Small intestine (tissue), 7 donors: ENCODE measurements at regions not wholly inside any gene's neighbourhood (a gene's known extent, or its start where the extent isn't known, plus 50 kb on each side); places are given as distances from the start of the nearest gene placed in this dataset.

Experiments
- DNase-seq, 2 donors: peaks; one replicate each; pipeline versions ENCODE4 v3.0.0 to v3.0.0-alpha.2; 2013
- FAIRE-seq: peaks from 2 replicates; lab custom pipeline; 2012; peaks lifted over from hg19 to GRCh38; lab: Jason Lieb, UNC
- H3K27ac ChIP-seq, 3 donors: one replicate each; pipeline ENCODE4 v1.5.1; 2013; ENCODE audit warnings: low read length in 2 of 3, mild to moderate bottlenecking in 2 of 3, control low read depth in 1 of 3, inconsistent platforms in 1 of 3, low read depth in 1 of 3, moderate library complexity in 1 of 3
- H3K27me3 ChIP-seq, 3 donors: one replicate each; pipeline ENCODE4 v1.6.1; 2013; ENCODE audit warnings: low read length in 3 of 3, inconsistent platforms in 1 of 3; ENCODE audit not compliant: control insufficient read depth in 3 of 3, insufficient read depth in 3 of 3
- H3K36me3 ChIP-seq, 3 donors: one replicate each; pipeline ENCODE4 v1.6.1; 2013; ENCODE audit warnings: low read length in 3 of 3, inconsistent platforms in 1 of 3, low read depth in 1 of 3, mild to moderate bottlenecking in 1 of 3, moderate library complexity in 1 of 3; ENCODE audit not compliant: control insufficient read depth in 3 of 3, insufficient read depth in 2 of 3
- H3K4me1 ChIP-seq, 3 donors: one replicate each; pipeline ENCODE4 v1.6.1; 2013; ENCODE audit warnings: low read length in 2 of 3, inconsistent platforms in 1 of 3, low read depth in 1 of 3, mild to moderate bottlenecking in 1 of 3, moderate library complexity in 1 of 3; ENCODE audit not compliant: control insufficient read depth in 3 of 3, insufficient read depth in 2 of 3
- H3K4me3 ChIP-seq, 3 donors: one replicate each; pipeline ENCODE4 v1.5.1; 2013; ENCODE audit warnings: low read length in 3 of 3, control low read depth in 1 of 3, inconsistent platforms in 1 of 3, low read depth in 1 of 3, mild to moderate bottlenecking in 1 of 3, moderate library complexity in 1 of 3
- H3K9me3 ChIP-seq, 2 donors: one replicate each; pipeline ENCODE4 v1.6.1; 2013; ENCODE audit warnings: low read depth in 1 of 2, low read length in 1 of 2; ENCODE audit not compliant: control insufficient read depth in 2 of 2, insufficient read depth in 1 of 2
- WGBS, 3 donors: extraction: QIAGEN DNeasy Blood & Tissue Kit; methylation state at CpG; one replicate each; pipeline ENCODE4 v1.1.7; 2013; 5-methylcytosine and 5-hydroxymethylcytosine counted together
- donor health status: healthy with polysubstance abuse.
- donor health status: control.
- donor health status: control.
- donor health status: Bipolar disorder and iron deficiency.
- donor health status: healthy.

GRCh38 chr3:194974468-194975135 lies 288.9 kb downstream of the FAM43A start:
- no peaks in the 10 kb centered on the region for H3K4me1 ChIP-seq
- WGBS, 3 donors: 89 to 91% (median 91%) methylated on average over 9 of the region's 9 CpGs

GRCh38 chr3:194976049-194976451 lies 290.4 kb downstream of the FAM43A start:
- no peak for DNase-seq

More at GRCh38 chr3:194974468-194975135, 288.9 kb downstream of the FAM43A start:
- H3K36me3 ChIP-seq: no peaks in the 10 kb centered on the region
- no peak for FAIRE-seq
- peaks cover 0 to 8% (median 1%) of the 10 kb centered on the region in 3 donors for H3K27me3 ChIP-seq
- no peak overlapping the region for H3K4me3 ChIP-seq
- H3K27ac ChIP-seq: no peak overlapping the region
- no peaks in the 10 kb centered on the region for H3K9me3 ChIP-seq
- DNase-seq: no peak

GRCh38 chr3:194976874-194977273 lies 291.2 kb downstream of the FAM43A start:
- no peak for DNase-seq
- FAIRE-seq: no peak
- WGBS, 3 donors: 69 to 85% (median 73%) methylated on average over 7 of the region's 7 CpGs

More at GRCh38 chr3:194976049-194976451, 290.4 kb downstream of the FAM43A start:
- Histone ChIP-seq H3K4me1 (no peaks in the 10 kb centered on the region), H3K36me3 (no peaks in the 10 kb centered on the region), H3K27ac (no peak overlapping the region), H3K27me3 (peaks cover 0 to 5% (median 1%) of the 10 kb centered on the region in 3 donors), H3K9me3 (no peaks in the 10 kb centered on the region), H3K4me3 (no peak overlapping the region)
- WGBS, 3 donors: 82 to 87% (median 83%) methylated on average over 5 of the region's 5 CpGs
- no peak for FAIRE-seq

DNA sequence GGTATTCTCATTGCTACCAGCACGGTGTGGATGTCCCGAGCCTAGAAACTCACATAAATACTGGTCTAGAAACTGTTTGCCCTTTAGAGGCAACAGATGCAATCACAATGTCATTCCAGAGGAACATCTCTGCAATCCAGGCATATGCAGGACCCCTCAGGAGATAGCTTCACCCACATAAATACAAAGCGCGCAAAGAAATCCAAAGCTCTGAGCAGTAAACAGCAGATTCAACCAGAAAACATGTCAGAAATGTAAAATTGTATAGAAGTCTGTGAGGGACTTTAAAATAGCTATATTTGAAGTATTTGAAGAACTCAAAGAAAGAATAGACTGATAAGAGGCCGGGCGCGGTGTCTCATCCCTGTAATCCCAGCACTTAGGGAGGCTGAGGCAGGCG lies 291.7 kb downstream of the FAM43A start:
- Histone ChIP-seq H3K4me1 (no peaks in the 10 kb centered on the region), H3K27me3 (peaks cover 0 to 4% (median 1%) of the 10 kb centered on the region in 3 donors), H3K9me3 (peaks cover 0 to 7% of the 10 kb centered on the region in 2 donors), H3K27ac (no peak overlapping the region), H3K36me3 (no peaks in the 10 kb centered on the region), H3K4me3 (no peak overlapping the region)
- DNase-seq (no peak), FAIRE-seq (no peak)
- 90 to 92% (median 92%) methylated on average over 8 of the region's 8 CpGs for WGBS, 3 donors

More at GRCh38 chr3:194976874-194977273, 291.2 kb downstream of the FAM43A start:
- Histone ChIP-seq H3K4me3 (no peak overlapping the region), H3K4me1 (no peaks in the 10 kb centered on the region), H3K27me3 (peaks cover 0 to 4% (median 1%) of the 10 kb centered on the region in 3 donors), H3K27ac (no peak overlapping the region), H3K9me3 (peaks cover 0 to 2% of the 10 kb centered on the region in 2 donors), H3K36me3 (no peaks in the 10 kb centered on the region)

GRCh38 chr3:194979173-194979572 lies 291.8 kb downstream of the XXYLT1 start:
- no peak for FAIRE-seq
- WGBS, 3 donors: 66 to 73% (median 71%) methylated on average over 6 of the region's 6 CpGs

GRCh38 chr3:194982472-194982871 lies 288.5 kb downstream of the XXYLT1 start:
- H3K27ac ChIP-seq: no peak overlapping the region
- WGBS, 3 donors: 89 to 92% (median 92%) methylated on average over 3 of the region's 3 CpGs
- H3K9me3 ChIP-seq: peaks cover 0 to 10% of the 10 kb centered on the region in 2 donors
- peaks cover 0 to 11% (median 0%) of the 10 kb centered on the region in 3 donors for H3K4me1 ChIP-seq
- H3K36me3 ChIP-seq: no peaks in the 10 kb centered on the region
- no peak overlapping the region for H3K4me3 ChIP-seq
- DNase-seq (no peak), FAIRE-seq (no peak)
- H3K27me3 ChIP-seq: no peaks in the 10 kb centered on the region

More at GRCh38 chr3:194979173-194979572, 291.8 kb downstream of the XXYLT1 start:
- Histone ChIP-seq H3K4me1 (no peaks in the 10 kb centered on the region), H3K4me3 (no peak overlapping the region), H3K36me3 (no peaks in the 10 kb centered on the region), H3K9me3 (peaks cover 0 to 10% of the 10 kb centered on the region in 2 donors), H3K27ac (no peak overlapping the region), H3K27me3 (peaks cover 0 to 4% (median 1%) of the 10 kb centered on the region in 3 donors)
- no peak for DNase-seq

DNA sequence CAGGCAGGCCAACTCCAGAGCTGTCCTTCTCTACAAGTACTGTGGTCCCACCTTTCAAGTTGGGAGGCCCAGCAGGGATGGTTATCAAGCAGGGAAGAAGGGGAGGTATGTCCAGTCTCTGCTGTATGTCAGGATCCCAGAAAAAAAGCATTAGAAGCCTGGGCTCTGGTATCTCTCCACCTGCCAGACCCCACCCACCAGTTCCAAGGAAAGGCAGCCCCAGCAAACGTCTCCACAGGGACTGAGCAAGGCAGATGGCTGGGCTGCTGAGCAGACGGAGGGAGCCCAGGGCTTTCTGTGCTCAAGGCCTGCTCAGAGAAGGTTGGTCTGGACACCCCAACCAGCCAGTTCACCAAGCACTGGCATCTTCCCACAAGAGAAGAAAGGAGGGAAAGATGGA lies 287.8 kb downstream of the XXYLT1 start:
- Histone ChIP-seq H3K36me3 (no peaks in the 10 kb centered on the region), H3K4me1 (peaks cover 0 to 11% (median 0%) of the 10 kb centered on the region in 3 donors), H3K27me3 (no peaks in the 10 kb centered on the region), H3K4me3 (no peak overlapping the region), H3K27ac (no peak overlapping the region), H3K9me3 (peaks cover 0 to 10% of the 10 kb centered on the region in 2 donors)
- 75 to 82% (median 78%) methylated on average over 2 of the region's 2 CpGs for WGBS, 3 donors
- FAIRE-seq (no peak), DNase-seq (no peak)

DNA sequence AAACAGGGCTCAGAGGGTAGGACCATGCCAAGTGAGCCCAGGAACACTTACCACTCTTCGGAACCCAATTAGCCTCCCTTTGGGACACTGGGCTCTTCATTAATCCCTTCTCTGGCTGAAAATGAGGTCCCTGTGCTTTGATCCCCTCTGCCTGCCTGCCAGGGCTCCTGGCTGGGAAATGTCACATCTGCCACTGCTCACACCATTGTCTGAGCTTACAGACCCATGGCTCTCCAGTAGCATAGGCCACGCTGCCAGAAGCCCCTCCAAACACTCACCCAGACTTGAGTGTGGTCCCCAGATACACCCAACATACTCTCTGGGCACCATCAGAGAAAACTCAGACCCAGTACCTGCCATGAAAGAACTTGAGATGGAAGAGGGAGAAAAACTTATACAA lies 287.3 kb downstream of the XXYLT1 start:
- Histone ChIP-seq H3K4me1 (peaks cover 0 to 11% (median 0%) of the 10 kb centered on the region in 3 donors), H3K4me3 (no peak overlapping the region), H3K27ac (no peak overlapping the region), H3K27me3 (no peaks in the 10 kb centered on the region), H3K36me3 (no peaks in the 10 kb centered on the region), H3K9me3 (peaks cover 0 to 10% of the 10 kb centered on the region in 2 donors)
- DNase-seq (no peak), FAIRE-seq (no peak)
- WGBS, 3 donors: 87 to 93% (median 88%) methylated on average over 2 of the region's 2 CpGs
